ENCODE measurements at regions not wholly inside any gene's neighbourhood (a gene's known extent, or its start where the extent isn't known, plus 50 kb on each side); places are given as distances from the start of the nearest gene placed in this dataset.

GRCh38 chr3:17946619-17947018, 204.2 kb upstream of the TBC1D5 start:
- TF ChIP-seq SP1 (IDR thresholded peaks at IDR 0.05) (no peak), FOXK2 (IDR thresholded peaks at IDR 0.05) (no peak), BHLHE40 (IDR thresholded peaks at IDR 0.05; ENCODE audit: borderline replicate concordance) (no peak), CTBP1 (IDR thresholded peaks at IDR 0.05; ENCODE audit: borderline replicate concordance) (no peak), ELF4 (IDR thresholded peaks at IDR 0.05) (no peak), FOXM1 (IDR thresholded peaks at IDR 0.05; ENCODE audit: borderline replicate concordance) (no peak), SUZ12 (IDR thresholded peaks at IDR 0.05) (no peak)

All from HEK293T (cell line).